NCI-H2081 treated with DMSO at 0.1 percent for 48 hours (cell line): ENCODE measurements at regions not wholly inside any gene's neighbourhood (a gene's known extent, or its start where the extent isn't known, plus 50 kb on each side); places are given as distances from the start of the nearest gene placed in this dataset.

Experiments
- DNase-seq: peaks from one replicate; lab custom pipeline; 2025; lab: John Stamatoyannopoulos, UW

- DNase-seq: no peak
Observed at GRCh38 chr18:60134806-60135205, 235.0 kb downstream of the PMAIP1 start.

- DNase-seq: no peak
Observed at GRCh38 chr18:60130284-60130683, 230.5 kb downstream of the PMAIP1 start.

- DNase-seq: no peak
Observed at GRCh38 chr18:60123031-60123430, 223.2 kb downstream of the PMAIP1 start.

- no peak for DNase-seq
Observed at GRCh38 chr18:60122339-60122738, 222.5 kb downstream of the PMAIP1 start.

DNA sequence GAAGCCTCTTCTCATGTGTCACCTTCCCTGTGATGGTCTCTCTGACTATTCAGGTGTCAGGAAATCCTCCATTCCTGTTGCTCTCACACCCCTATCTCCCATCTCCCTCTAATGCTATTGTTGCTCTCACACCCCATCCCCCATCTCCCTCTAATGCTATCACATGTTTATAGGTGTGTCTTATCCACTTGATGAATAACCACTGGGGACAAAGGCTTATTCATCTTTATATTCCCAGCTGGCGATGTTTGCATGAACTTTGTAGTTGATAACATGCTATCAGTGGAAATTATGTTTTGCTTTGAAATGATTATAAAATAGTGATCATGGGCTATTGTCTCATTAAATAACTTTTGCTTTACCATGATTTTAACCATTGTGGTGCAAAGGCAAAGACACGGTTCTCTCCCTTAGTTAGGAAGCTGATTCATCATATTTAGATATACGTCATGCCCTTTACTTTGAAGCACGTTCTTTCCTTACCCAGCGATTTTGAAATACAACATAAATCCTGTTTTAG, 220.5 kb downstream of the PMAIP1 start:
- no peak for DNase-seq

DNA sequence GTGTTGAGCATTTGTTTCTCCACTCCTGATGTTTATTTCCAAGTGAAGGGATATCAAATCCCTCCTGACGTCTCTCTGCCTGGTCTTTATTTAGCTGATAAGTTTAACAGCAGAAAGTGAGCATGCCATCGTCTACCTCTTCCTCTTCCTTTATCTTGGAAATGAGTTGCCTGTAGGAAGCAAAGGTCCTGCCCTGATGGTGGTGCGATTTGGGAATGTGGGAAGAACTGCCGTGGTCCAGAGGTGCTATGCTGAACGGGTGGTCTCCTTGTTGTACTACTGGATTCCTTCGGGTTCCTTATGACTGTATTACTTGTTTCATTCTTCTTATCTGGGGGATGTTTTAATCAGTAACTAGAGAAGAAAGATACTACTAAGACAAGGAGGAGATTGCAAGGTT, 217.5 kb downstream of the PMAIP1 start:
- DNase-seq: no peak

GRCh38 chr18:60113396-60113795, 213.6 kb downstream of the PMAIP1 start:
- no peak for DNase-seq

DNA sequence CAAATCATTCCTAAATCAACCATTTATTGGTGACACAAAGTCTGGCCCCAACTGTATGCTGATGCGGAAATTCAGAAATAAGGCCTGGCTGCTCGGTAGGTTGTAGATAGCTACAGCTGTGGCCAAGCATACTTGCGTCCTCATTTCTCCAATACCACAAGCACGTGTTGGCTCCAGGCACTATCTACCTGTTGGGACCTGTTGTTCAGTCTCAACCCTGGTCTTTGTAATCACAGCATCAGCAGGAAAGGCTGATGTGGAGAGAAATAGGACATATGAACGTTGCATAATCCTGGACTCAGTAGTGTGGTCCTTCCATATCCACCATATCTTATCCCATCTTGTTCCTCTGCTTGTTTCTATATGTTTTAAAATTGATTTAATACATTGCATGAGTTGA, 212.6 kb downstream of the PMAIP1 start:
- DNase-seq: no peak

- no peak for DNase-seq
Observed at GRCh38 chr18:60111525-60111924, 211.7 kb downstream of the PMAIP1 start.

- no peak for DNase-seq
Observed at GRCh38 chr18:60110836-60111235, 211.0 kb downstream of the PMAIP1 start.

- no peak for DNase-seq
Observed at GRCh38 chr18:60100778-60101177, 201.0 kb downstream of the PMAIP1 start.

DNA sequence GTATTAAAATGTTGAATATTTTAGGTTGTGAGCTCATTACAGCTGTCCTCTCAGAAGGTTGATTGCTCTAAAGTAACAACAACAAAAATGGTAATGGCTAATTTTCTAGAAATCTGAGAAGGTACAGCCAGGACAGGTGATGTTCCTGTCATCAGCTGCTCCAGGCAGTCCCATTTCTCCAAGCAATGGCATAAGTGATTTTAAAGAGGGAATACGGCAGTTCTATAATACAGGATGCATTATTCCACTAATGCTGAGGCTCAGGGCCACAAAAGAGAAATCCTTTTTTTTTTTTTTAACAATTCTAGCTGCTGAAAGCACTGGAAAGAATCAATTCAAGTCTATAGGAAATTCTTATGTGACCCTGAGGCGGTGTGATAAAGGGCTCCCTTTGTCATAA, 199.9 kb downstream of the PMAIP1 start:
- no peak for DNase-seq

DNA sequence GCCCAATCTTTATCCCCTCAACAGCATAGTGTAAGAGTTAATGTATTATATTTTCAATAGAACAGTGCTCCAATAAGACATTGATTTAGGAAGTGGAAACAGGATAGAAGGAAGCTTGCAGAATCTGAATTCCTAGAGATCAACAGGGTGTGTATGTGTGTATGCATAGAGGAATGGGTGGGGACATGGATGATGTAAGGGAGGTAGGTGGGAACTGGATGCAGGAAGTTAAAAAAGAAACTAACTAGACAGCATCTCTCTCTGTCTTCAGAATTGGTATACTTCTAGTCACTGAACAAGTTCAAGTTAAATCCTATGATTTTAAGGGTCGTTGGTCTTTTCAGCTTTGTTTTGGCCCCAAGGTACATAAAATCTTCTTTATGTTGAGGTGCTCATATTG, 196.6 kb downstream of the PMAIP1 start:
- DNase-seq: no peak

- DNase-seq: no peak
Observed at GRCh38 chr18:60092073-60092472, 192.3 kb downstream of the PMAIP1 start.

DNA sequence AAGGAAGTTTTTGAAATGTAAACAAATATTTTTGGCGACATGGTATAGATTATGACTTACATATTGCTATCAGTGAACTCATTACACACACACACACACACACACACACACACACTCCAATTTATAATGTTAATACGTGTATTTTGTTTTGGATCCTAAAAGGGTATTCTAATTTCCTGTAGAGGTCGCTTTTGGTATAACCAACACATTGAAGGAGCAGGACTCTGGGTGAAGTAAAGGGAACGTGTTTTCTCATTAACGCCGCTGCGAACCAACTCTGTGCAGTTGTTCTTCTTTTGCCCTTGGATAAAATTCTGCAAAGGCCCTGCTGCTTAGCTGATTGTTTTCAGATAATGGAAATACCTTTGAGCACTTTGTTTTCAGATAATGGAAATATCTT, 190.4 kb downstream of the PMAIP1 start:
- DNase-seq: no peak

GRCh38 chr18:60082790-60083189, 183.0 kb downstream of the PMAIP1 start:
- no peak for DNase-seq

- DNase-seq: no peak
Observed at GRCh38 chr18:60082282-60082681, 182.5 kb downstream of the PMAIP1 start.

DNA sequence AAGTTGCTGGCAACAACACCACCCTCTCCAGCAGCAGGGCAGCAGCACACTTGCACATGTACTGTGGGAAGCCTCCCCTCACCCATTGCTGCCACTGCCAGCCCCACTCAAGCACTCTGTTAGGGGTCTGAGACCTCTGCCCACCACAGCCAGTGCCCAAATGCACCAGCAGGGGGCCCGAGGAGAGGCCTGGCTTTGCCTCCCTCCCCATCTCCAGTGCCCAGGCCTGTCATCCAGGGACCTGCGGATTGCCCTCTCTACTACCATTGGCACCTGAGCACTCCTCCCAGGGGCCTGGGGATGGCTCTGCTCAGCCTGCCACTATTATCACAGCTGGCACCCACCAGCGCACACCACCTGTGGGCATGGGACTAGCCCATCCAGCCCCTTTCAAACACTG, 175.7 kb downstream of the PMAIP1 start:
- no peak for DNase-seq

DNA sequence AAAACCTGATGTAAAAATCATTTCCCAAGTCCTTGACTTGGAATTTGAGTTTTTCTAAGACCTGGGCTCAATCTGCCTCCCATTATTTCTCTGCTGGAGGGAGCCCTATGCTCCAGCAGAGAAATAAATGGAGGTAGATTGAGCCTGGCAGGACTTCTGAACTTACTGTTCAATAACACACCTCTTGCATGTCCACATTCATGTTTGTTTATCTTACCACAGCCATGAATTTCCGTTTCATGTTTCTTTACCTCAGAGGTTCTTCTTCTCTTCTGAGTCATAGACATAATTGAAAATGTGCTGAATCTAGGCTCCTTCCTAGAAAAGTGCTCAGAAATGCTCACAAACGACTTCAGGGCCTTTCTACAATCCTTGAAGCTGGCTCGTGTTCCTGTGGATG, 170.8 kb downstream of the PMAIP1 start:
- DNase-seq: no peak

DNA sequence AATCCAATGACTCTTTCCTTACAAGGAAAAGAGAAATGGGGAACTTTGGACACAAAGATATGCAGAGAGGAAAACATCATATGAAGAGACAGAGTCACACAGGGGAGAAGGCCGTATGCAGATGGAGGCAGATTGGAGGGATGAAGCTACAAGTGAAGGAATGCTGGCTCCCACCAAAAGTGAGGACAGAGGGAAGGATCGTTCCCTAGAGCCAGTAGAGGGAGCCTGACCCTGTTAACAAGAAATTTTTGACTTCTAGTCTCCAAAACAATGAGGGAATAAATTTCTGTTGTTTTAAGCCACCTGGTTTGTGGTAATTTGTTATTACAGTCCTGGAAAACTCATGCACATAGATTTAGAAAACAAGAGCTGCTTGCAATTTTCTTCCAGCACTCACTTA, 169.3 kb downstream of the PMAIP1 start:
- no peak for DNase-seq

- DNase-seq: no peak
Observed at GRCh38 chr18:60067426-60068210, 167.8 kb downstream of the PMAIP1 start.

DNA sequence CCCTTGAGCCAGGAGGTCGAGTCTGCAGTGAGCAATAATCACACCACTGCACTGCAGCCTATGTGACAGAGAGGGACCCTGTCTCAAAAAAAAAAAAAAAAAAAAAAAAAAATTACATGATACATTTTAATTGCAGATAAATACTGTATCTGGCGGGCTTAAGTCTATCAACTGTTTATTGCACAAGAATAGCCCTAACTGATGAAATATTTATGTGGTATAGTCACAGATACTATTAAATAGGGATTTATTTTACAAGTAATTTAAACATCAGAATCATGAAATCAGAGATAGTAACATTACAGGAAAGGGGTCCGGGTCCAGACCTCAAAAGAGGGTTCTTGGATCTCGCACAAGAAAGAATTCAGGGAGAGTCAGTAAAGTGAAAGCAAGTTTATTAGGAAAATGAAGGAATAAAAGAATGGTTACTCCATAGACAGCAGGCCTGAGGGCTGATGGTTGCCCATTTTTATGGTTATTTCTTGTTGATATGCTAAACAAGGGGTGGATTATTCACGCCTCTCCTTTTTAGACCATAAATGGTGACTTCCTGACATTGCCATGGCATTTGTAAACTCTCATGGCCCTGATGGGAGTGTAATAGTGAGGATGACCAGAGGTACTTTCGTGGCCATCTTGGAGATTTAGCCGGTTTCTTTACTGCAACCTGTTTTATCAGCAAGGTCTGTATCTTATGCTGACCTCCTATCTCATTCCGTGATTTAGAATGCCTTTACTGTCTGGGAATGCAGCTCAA, 166.6 kb downstream of the PMAIP1 start:
- no peak for DNase-seq

GRCh38 chr18:60064271-60064670, 164.5 kb downstream of the PMAIP1 start:
- no peak for DNase-seq
